ENCODE measurements at regions not wholly inside any gene's neighbourhood (a gene's known extent, or its start where the extent isn't known, plus 50 kb on each side); places are given as distances from the start of the nearest gene placed in this dataset.

DNA sequence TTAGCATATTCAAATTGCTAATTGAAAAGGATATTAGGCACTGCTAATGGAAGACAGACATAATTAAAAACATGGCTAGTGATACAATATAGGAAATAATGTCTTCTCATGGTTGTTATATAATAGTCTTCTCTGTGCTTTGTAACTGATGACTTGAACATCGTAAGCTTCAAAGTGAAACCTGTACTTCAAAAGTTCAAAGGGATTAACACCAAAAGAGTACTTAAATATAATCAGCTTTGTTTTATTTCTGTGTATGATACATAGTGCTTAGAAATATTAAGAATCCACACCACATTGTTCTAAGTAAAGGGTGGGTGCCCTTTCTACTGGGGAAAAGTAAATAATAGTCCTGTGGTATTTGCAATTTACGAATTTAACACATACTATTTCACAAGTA lies 75.4 kb upstream of the ITGA1 start:
- TF ChIP-seq, protein P1, sequence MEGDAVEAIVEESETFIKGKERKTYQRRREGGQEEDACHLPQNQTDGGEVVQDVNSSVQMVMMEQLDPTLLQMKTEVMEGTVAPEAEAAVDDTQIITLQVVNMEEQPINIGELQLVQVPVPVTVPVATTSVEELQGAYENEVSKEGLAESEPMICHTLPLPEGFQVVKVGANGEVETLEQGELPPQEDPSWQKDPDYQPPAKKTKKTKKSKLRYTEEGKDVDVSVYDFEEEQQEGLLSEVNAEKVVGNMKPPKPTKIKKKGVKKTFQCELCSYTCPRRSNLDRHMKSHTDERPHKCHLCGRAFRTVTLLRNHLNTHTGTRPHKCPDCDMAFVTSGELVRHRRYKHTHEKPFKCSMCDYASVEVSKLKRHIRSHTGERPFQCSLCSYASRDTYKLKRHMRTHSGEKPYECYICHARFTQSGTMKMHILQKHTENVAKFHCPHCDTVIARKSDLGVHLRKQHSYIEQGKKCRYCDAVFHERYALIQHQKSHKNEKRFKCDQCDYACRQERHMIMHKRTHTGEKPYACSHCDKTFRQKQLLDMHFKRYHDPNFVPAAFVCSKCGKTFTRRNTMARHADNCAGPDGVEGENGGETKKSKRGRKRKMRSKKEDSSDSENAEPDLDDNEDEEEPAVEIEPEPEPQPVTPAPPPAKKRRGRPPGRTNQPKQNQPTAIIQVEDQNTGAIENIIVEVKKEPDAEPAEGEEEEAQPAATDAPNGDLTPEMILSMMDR (IDR thresholded peaks at IDR 0.05): no peak
- no peak overlapping the region for H3K4me3 Mint-ChIP-seq

GRCh38 chr5:52725065-52725746 lies 62.5 kb upstream of the ITGA1 start:
- TF ChIP-seq, protein P1 (IDR thresholded peaks at IDR 0.05): no peak
- H3K9me3 Mint-ChIP-seq: peaks cover 4% of the 10 kb centered on the region
- H3K36me3 Mint-ChIP-seq (ENCODE audit: low read depth): no peaks in the 10 kb centered on the region
- no peaks in the 10 kb centered on the region for H3K27me3 Mint-ChIP-seq (ENCODE audit: low read depth, poor library complexity)
- H3K4me1 Mint-ChIP-seq: no peaks in the 10 kb centered on the region
- DNase-seq: no peak
- no peak overlapping the region for H3K4me3 Mint-ChIP-seq
- H3K27ac Mint-ChIP-seq: no peak overlapping the region

More for the DNA sequence above, 75.4 kb upstream of the ITGA1 start:
- DNase-seq: no peak
- peaks cover 21% of the 10 kb centered on the region for H3K4me1 Mint-ChIP-seq
- peaks cover 11% of the 10 kb centered on the region for H3K9me3 Mint-ChIP-seq
- H3K27me3 Mint-ChIP-seq (ENCODE audit: low read depth, poor library complexity): no peaks in the 10 kb centered on the region
- no peak overlapping the region for H3K27ac Mint-ChIP-seq
- no peaks in the 10 kb centered on the region for H3K36me3 Mint-ChIP-seq (ENCODE audit: low read depth)

DNA sequence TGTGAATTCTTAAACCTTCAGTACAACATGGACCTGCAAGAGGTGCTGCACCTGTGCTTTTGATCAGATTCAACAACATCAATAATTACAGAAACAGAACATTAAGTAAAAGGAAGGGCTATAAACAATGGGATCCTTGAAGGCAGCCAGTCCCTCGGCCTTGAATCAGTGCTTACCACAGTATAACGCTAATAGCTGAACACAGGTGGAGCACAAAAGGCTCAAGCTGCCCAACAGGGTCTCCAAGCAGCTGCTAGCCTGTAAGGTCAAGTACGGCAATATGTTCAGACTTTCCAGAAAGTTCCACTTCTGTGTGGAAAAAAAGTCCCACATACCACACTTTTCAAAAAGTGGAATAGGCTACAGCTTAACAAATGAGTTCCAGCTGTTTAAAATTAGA lies 61.9 kb upstream of the ITGA1 start:
- no peak for DNase-seq
- Mint-ChIP-seq H3K36me3 (ENCODE audit: low read depth) (no peaks in the 10 kb centered on the region), H3K4me3 (no peak overlapping the region), H3K27ac (no peak overlapping the region), H3K4me1 (no peaks in the 10 kb centered on the region), H3K27me3 (ENCODE audit: low read depth, poor library complexity) (no peaks in the 10 kb centered on the region), H3K9me3 (peaks cover 8% of the 10 kb centered on the region)
- TF ChIP-seq, protein P1 (IDR thresholded peaks at IDR 0.05): no peak

GRCh38 chr5:52727020-52727419 lies 60.7 kb upstream of the ITGA1 start:
- Mint-ChIP-seq H3K9me3 (peaks cover 8% of the 10 kb centered on the region), H3K27me3 (ENCODE audit: low read depth, poor library complexity) (no peaks in the 10 kb centered on the region), H3K36me3 (ENCODE audit: low read depth) (no peaks in the 10 kb centered on the region), H3K27ac (no peak overlapping the region), H3K4me1 (no peaks in the 10 kb centered on the region), H3K4me3 (no peak overlapping the region)
- DNase-seq: no peak
- TF ChIP-seq, protein P1 (IDR thresholded peaks at IDR 0.05): no peak

DNA sequence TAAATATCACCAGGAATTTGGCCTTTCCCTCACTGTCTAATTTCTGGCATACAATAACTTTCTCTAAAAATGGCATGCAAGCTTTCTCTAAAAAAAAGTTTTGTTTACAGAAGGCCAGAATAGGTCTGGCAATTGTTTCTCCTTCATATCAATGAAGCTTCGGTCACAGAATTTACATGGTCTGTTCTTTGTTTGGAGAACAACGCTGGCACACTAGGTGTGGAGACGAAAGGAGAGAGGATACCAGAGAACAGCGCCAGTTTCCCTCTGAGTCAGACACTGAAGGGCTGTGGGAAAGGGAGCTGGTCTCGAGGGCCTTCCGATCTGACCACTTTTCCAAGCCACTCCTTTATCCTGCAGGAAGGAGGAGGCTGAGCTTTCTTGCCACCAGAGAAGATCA lies 60.1 kb upstream of the ITGA1 start:
- TF ChIP-seq, protein P1 (IDR thresholded peaks at IDR 0.05): no peak
- no peaks in the 10 kb centered on the region for H3K27me3 Mint-ChIP-seq (ENCODE audit: low read depth, poor library complexity)
- H3K36me3 Mint-ChIP-seq (ENCODE audit: low read depth): no peaks in the 10 kb centered on the region
- no peak for DNase-seq
- H3K27ac Mint-ChIP-seq: no peak overlapping the region
- H3K4me1 Mint-ChIP-seq: no peaks in the 10 kb centered on the region
- no peak overlapping the region for H3K4me3 Mint-ChIP-seq
- H3K9me3 Mint-ChIP-seq: peaks cover 8% of the 10 kb centered on the region

DNA sequence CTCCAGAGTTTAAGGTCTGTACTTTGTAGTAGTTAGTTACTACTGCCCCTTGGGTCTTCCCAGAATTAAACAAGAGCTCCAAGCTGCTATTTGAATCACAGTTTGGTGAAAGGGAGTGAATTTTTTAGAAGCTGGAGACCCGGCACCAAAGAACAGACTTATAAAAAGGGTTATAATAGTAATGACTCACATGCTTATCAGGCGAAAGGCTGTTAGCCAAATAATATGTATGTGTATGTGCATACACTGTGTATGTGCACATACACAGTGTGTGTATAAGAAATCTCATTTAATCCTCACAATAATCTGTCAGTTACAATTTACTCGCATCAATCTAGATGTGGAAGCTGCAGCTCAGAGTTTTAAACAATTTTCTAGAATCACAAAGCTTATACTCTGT lies 59.5 kb upstream of the ITGA1 start:
- Mint-ChIP-seq H3K4me1 (no peaks in the 10 kb centered on the region), H3K27me3 (ENCODE audit: low read depth, poor library complexity) (no peaks in the 10 kb centered on the region), H3K9me3 (peaks cover 8% of the 10 kb centered on the region), H3K4me3 (no peak overlapping the region), H3K36me3 (ENCODE audit: low read depth) (no peaks in the 10 kb centered on the region), H3K27ac (no peak overlapping the region)
- no peak for DNase-seq
- TF ChIP-seq, protein P1 (IDR thresholded peaks at IDR 0.05): no peak
